ENCODE measurements at regions not wholly inside any gene's neighbourhood (a gene's known extent, or its start where the extent isn't known, plus 50 kb on each side); places are given as distances from the start of the nearest gene placed in this dataset.

- ATAC-seq (peak; percentile 56), DNase-seq (ENCODE audit: low spot score) (peak; percentile 84), FAIRE-seq (peak; percentile 83)
- intact Hi-C loops (cut with micrococcal nuclease; ENCODE audit: unreplicated experiment) (no loop called here), in situ Hi-C loops (cut with HindIII; ENCODE audit: extremely low pct_ligation_motif_present, low pct_unique_long_range_greater_than_20kb) (no loop called here)
- Histone ChIP-seq H3K9ac (ENCODE audit: insufficient read depth, low read depth, low read length) (peak overlapping the region; percentile 48), H3K9me3 (ENCODE audit: low read length) (no peaks in the 10 kb centered on the region), H3K4me1 (ENCODE audit: insufficient read depth, low read length) (peaks cover 75% of the 10 kb centered on the region), H4K20me1 (ENCODE audit: insufficient read depth, low read length) (peaks cover 11% of the 10 kb centered on the region; the same call in 1 of the 2 replicates), H3K4me3 (replicated peaks in 1 of 3; ENCODE audit: insufficient read depth in 1 of 3, low read depth in 2 of 3, low read length in 3 of 3) (peak overlapping the region in 1 of 3 experiments; percentile 42; a peak in 1 of 6 replicates), H3K27me3 (ENCODE audit: control insufficient read depth in 1 of 2, insufficient read depth in 2 of 2, low read length in 2 of 2) (peaks cover 2 to 6% of the 10 kb centered on the region in 2 experiments; a peak in 1 of 5 replicates), H3K4me2 (ENCODE audit: low read depth, low read length) (peak overlapping the region; percentile 76), H3K79me2 (ENCODE audit: insufficient read depth, low read length) (no peaks in the 10 kb centered on the region), H2AFZ (ENCODE audit: low read length) (no peak overlapping the region), H3K36me3 (replicated peaks in 1 of 2; ENCODE audit: control insufficient read depth in 1 of 2, insufficient read depth in 2 of 2, low read length in 2 of 2) (no peaks in the 10 kb centered on the region), H3K27ac (ENCODE audit: extremely low read length, insufficient read depth, low read length) (peak overlapping the region; percentile 72)
- POLR2A ChIA-PET = interaction anchor here (0.6 to 3.9 kb wide), 6 partner anchors 9 to 201 kb away, joined by 3 to 100 read pairs (median 5); no protein-coding TSS in a partner anchor
- no TSS peak for BruUV-seq (replicated peaks)
- WGBS (ENCODE audit: low lambda C conversion rate) = 22% methylated on average over 10 of the region's 12 CpGs
- CTCF ChIA-PET (ENCODE audit: low intra/inter-chr PET ratio, low total read pairs) = no interaction called here
- TF ChIP-seq ZBTB49 (CRISPR knock-in tag; IDR thresholded peaks at IDR 0.05; ENCODE audit: borderline replicate concordance) (peak; percentile 22; the same call in 1 of the 2 replicates), ZBTB44 (CRISPR knock-in tag; IDR thresholded peaks at IDR 0.05) (0 out of 2 replicates have a peak, but pooled peaks have one; percentile 18), ZNF468 (CRISPR knock-in tag; IDR thresholded peaks at IDR 0.05) (no peak), ZBTB37 (CRISPR knock-in tag; IDR thresholded peaks at IDR 0.05) (no peak), WIZ (CRISPR knock-in tag; IDR thresholded peaks at IDR 0.05) (0 out of 2 replicates have a peak, but pooled peaks have one; percentile 25), GPBP1L1 (CRISPR knock-in tag; IDR thresholded peaks at IDR 0.05) (no peak), CSRNP2 (CRISPR knock-in tag; conservative IDR thresholded peaks at IDR 0.05; ENCODE audit: low read depth) (no peak), ZNF737 (CRISPR knock-in tag; IDR thresholded peaks at IDR 0.05; ENCODE audit: borderline replicate concordance) (no peak), HMG20A (CRISPR knock-in tag; IDR thresholded peaks at IDR 0.05; ENCODE audit: borderline replicate concordance) (peak; percentile 79; the same call in 1 of the 2 replicates), ZBTB21 (CRISPR knock-in tag; IDR thresholded peaks at IDR 0.05) (peak; percentile 55), SIX1 (CRISPR knock-in tag; IDR thresholded peaks at IDR 0.05; ENCODE audit: borderline replicate concordance) (no peak), PHF21A (CRISPR knock-in tag; IDR thresholded peaks at IDR 0.05) (no peak), ZNF274 (CRISPR knock-in tag; IDR thresholded peaks at IDR 0.05) (peak; percentile 87), KLF12 (CRISPR knock-in tag; IDR thresholded peaks at IDR 0.05; ENCODE audit: borderline replicate concordance) (no peak), HMGA1 (CRISPR knock-in tag; conservative IDR thresholded peaks at IDR 0.05) (no peak)
These were observed 194.0 kb upstream of the CIBAR2 start for GRCh38 chr16:85306071-85306792.
